GM12878 (cell line): ENCODE measurements at regions not wholly inside any gene's neighbourhood (a gene's known extent, or its start where the extent isn't known, plus 50 kb on each side); places are given as distances from the start of the nearest gene placed in this dataset.

Experiments
- ATAC-seq: fragments of 200-7000 bp; cut with Tn5 transposase; 3 replicates; pipeline ENCODE4 v1.9.1; 2020; ENCODE audit warnings: mild to moderate bottlenecking, moderate library complexity
- BruUV-seq: library from RNA; stranded (reverse); fragments of 400-500 nt; replicated peaks from 2 replicates; lab custom pipeline; 2021; lab: Mats Ljungman, UMichigan
- CTCF ChIA-PET: fragments of 300-600 bp; sonication (Branson Sonifier 250); formaldehyde crosslinking; extraction: SDS; loops from one replicate; lab custom pipeline; 2021; ENCODE audit warnings: inconsistent platforms; lab: Yijun Ruan, JAX
- POLR2A ChIA-PET: fragments of 350-600 bp; formaldehyde crosslinking; extraction: SDS; loops from one replicate; lab custom pipeline; 2021; ENCODE audit warnings: inconsistent platforms; lab: Charles Lee
- RAD21 ChIA-PET: fragments of 300-600 bp; sonication (Branson Sonifier 250); formaldehyde crosslinking; loops from one replicate; lab custom pipeline; 2023; ENCODE audit warnings: antibody characterized with exemption; ENCODE audit not compliant: unreplicated experiment; lab: Charles Lee
- SMC1A ChIA-PET: fragments of 300-600 bp; sonication (Branson Sonifier 250); formaldehyde crosslinking; loops from one replicate; lab custom pipeline; 2023; ENCODE audit not compliant: unreplicated experiment, uncharacterized antibody; lab: Charles Lee
- DNase-seq: peaks from one replicate; pipeline ENCODE4 v3.0.0-alpha.2; 2011; ENCODE audit warnings: low read depth, low spot score
- FAIRE-seq: peaks from 3 replicates; lab custom pipeline; 2011; peaks lifted over from hg19 to GRCh38; lab: Jason Lieb, UNC
- H2AFZ ChIP-seq: 2 replicates; pipeline ENCODE4 v1.6.0; 2011; ENCODE audit warnings: low read depth, low read length, control low read depth; ENCODE audit not compliant: control insufficient read depth
- H3K27ac ChIP-seq: 2 replicates; pipeline ENCODE4 v1.5.1; 2011; ENCODE audit warnings: control low read depth; ENCODE audit not compliant: control insufficient read depth, insufficient read depth
- H3K27me3 ChIP-seq, 2 experiments: replicated peaks in 1 of 2; 2 replicates each; pipeline versions ENCODE4 v1.6.0 to v1.6.1; 2011; ENCODE audit warnings: low read length in 1 of 2; ENCODE audit not compliant: control insufficient read depth in 2 of 2, insufficient read depth in 2 of 2
- H3K36me3 ChIP-seq, 2 experiments: 2 replicates each; pipeline ENCODE4 v1.5.1; 2011; ENCODE audit warnings: low read length in 1 of 2; ENCODE audit not compliant: control insufficient read depth in 2 of 2, insufficient read depth in 2 of 2
- H3K4me1 ChIP-seq: 2 replicates; pipeline ENCODE4 v1.6.1; 2011; ENCODE audit warnings: mild to moderate bottlenecking, low read length, moderate library complexity, mixed read lengths; ENCODE audit not compliant: control insufficient read depth, insufficient read depth
- H3K4me2 ChIP-seq: 2 replicates; pipeline ENCODE4 v1.6.0; 2011; ENCODE audit warnings: control low read depth; ENCODE audit not compliant: control insufficient read depth, insufficient read depth
- H3K4me3 ChIP-seq: fragments of 200-600 bp; sonication (generic); 2 replicates; pipeline ENCODE4 v1.5.1; 2016
- H3K79me2 ChIP-seq: 2 replicates; pipeline ENCODE4 v1.6.0; 2011; ENCODE audit warnings: low read length; ENCODE audit not compliant: control insufficient read depth, insufficient read depth
- H3K9ac ChIP-seq: 2 replicates; pipeline ENCODE4 v1.8.0; 2011; ENCODE audit warnings: low read length, control low read depth, mixed read lengths; ENCODE audit not compliant: control insufficient read depth, insufficient read depth
- H3K9me3 ChIP-seq: replicated peaks from 3 replicates; pipeline ENCODE4 v1.5.1; 2011; ENCODE audit warnings: mild to moderate bottlenecking, low read length; ENCODE audit not compliant: control insufficient read depth, insufficient read depth
- H4K20me1 ChIP-seq: 2 replicates; pipeline ENCODE4 v1.6.0; 2011; ENCODE audit not compliant: control insufficient read depth, insufficient read depth
- EZH2 ChIP-seq: IDR thresholded peaks from 2 replicates; pipeline ENCODE4 v1.6.1; 2012; ENCODE audit warnings: low read depth, mild to moderate bottlenecking, control low read depth, inconsistent platforms, low read length, borderline replicate concordance; ENCODE audit not compliant: control insufficient read depth
- KAT2A ChIP-seq: conservative IDR thresholded peaks from 2 replicates; pipeline ENCODE4 v1.6.1; 2011; ENCODE audit warnings: low read depth, low read length; ENCODE audit not compliant: control insufficient read depth
- MXI1 ChIP-seq: fragments of 150-350 bp; IDR thresholded peaks from 2 replicates; pipeline ENCODE4 v1.6.1; 2011; ENCODE audit warnings: low read depth, mild to moderate bottlenecking, inconsistent platforms, low read length, improper control_type of control experiment
- MYB ChIP-seq: fragments of 150-350 bp; IDR thresholded peaks from 2 replicates; pipeline ENCODE4 v1.6.1; 2014; ENCODE audit warnings: mild to moderate bottlenecking, low read depth, low read length, borderline replicate concordance
- PAX8 ChIP-seq: fragments of 450-650 bp; IDR thresholded peaks from 2 replicates; pipeline ENCODE4 v1.6.1; 2017; ENCODE audit warnings: mild to moderate bottlenecking, moderate library complexity
- SIN3A ChIP-seq: IDR thresholded peaks from 2 replicates; pipeline ENCODE4 v1.6.1; 2012; ENCODE audit warnings: low read depth, low read length, improper control_type of control experiment
- SP1 ChIP-seq: IDR thresholded peaks from one replicate; pipeline ENCODE4 v1.6.1; 2011; ENCODE audit warnings: low read depth, low read length
- TCF3 ChIP-seq: IDR thresholded peaks from 2 replicates; pipeline ENCODE4 v1.6.1; 2012; ENCODE audit warnings: low read depth, mild to moderate bottlenecking, low read length, borderline replicate concordance; ENCODE audit not compliant: insufficient read depth
- TCF7 ChIP-seq: IDR thresholded peaks from 2 replicates; pipeline ENCODE4 v1.6.1; 2014; ENCODE audit warnings: antibody characterized with exemption, borderline replicate concordance
- ZNF592 ChIP-seq: fragments of 450-650 bp; IDR thresholded peaks from 2 replicates; pipeline ENCODE4 v1.6.1; 2017; ENCODE audit warnings: mild to moderate bottlenecking, moderate library complexity
- WGBS: methylation state at CpG from one replicate; pipeline ENCODE4 v1.1.6; 2016; ENCODE audit warnings: low lambda C conversion rate; ENCODE audit not compliant: insufficient replicate concordance, insufficient coverage; ENCODE audit errors: missing lambda C conversion rate; 5-methylcytosine and 5-hydroxymethylcytosine counted together
- in situ Hi-C: fragments of 300-500 bp; cut with MboI; formaldehyde crosslinking; loops from 9 replicates; pipeline ENCODE4 v1.14.3; 2018; ENCODE audit warnings: mixed read lengths
- intact Hi-C: fragments of 100-400 bp; cut with micrococcal nuclease; formaldehyde crosslinking; loops from one replicate; pipeline ENCODE4 v1.14.2; 2022; ENCODE audit not compliant: unreplicated experiment
- TF ChIP-seq, protein P1 (sequence below): fragments of 450-650 bp; IDR thresholded peaks from 2 replicates; pipeline ENCODE4 v1.6.1; 2017; ENCODE audit warnings: low read depth, mild to moderate bottlenecking, moderate library complexity
- TF ChIP-seq, protein P2 (sequence below): fragments of 150-350 bp; IDR thresholded peaks from 2 replicates; pipeline ENCODE4 v1.6.1; 2014; ENCODE audit warnings: mild to moderate bottlenecking, low read depth, low read length

DNA sequence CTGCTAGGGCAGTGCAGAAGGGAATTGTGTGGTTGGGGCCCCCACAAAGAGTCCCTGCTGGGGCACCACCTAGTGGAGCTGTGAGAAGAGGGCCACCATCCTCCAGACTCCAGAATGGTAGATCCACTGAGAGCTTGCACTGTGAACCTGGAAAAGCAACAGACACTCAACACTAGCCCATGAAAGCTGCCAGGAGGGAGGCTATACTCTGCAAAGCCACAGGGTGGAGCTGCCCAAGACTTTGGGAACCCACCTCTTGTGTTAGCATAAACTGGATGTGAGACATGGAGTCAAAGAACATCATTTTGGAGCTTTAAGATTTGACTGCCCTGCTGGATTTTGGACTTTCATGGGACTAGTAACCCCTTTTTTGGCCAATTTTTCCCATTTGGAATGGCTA lies 328.4 kb upstream of the KHDRBS2 start:
- SMC1A ChIA-PET: interaction anchor here (1.5 kb wide), 1 partner anchor 658 kb away, joined by 4 read pairs; no protein-coding TSS in a partner anchor

DNA sequence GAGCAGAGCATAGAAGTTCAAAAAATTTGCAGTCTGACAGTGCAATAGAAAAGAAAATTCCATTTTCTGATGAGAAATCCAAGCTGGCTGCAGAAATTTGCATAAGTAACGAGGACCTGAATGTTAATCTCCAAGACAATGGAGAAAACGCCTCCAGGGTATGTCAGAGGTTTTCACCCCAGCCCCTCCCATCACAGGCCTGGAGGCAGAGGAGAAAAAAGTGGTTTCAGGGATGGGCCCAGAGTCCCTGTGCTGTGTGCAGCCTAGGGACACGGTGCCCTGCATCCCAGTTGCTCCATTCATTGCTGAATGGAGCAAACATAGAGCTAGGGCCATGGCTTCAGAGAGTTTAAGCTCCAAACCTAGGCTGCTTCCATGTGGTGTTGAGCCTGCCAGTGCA lies 327.9 kb upstream of the KHDRBS2 start:
- SMC1A ChIA-PET: interaction anchor here (1.5 kb wide), 1 partner anchor 658 kb away, joined by 4 read pairs; no protein-coding TSS in a partner anchor
- RAD21 ChIA-PET: interaction anchor here (1.1 kb wide), 1 partner anchor 658 kb away, joined by 3 read pairs; no protein-coding TSS in a partner anchor
- H2AFZ ChIP-seq: no peak overlapping the region
- H3K27me3 ChIP-seq: no peaks in the 10 kb centered on the region
- BruUV-seq: no TSS peak
- POLR2A ChIA-PET: no interaction called here
- 0% methylated on average over 3 of the region's 3 CpGs for WGBS
- no peak overlapping the region for H3K9ac ChIP-seq
- H3K79me2 ChIP-seq: no peaks in the 10 kb centered on the region
- ATAC-seq: no peak
- in situ Hi-C loops: no loop called here
- H3K27ac ChIP-seq: no peak overlapping the region
- no peak for DNase-seq
- H3K4me1 ChIP-seq: no peaks in the 10 kb centered on the region
- no peak overlapping the region for H3K4me2 ChIP-seq
- no peaks in the 10 kb centered on the region for H3K9me3 ChIP-seq
- no peaks in the 10 kb centered on the region for H3K36me3 ChIP-seq
- no peak for FAIRE-seq
- no peaks in the 10 kb centered on the region for H4K20me1 ChIP-seq
- CTCF ChIA-PET: interaction anchor here (0.8 to 1.2 kb wide), 2 partner anchors 14 to 160 kb away, joined by 3 to 4 read pairs; no protein-coding TSS in a partner anchor
- H3K4me3 ChIP-seq: no peak overlapping the region
- intact Hi-C loops: no loop called here
- TF ChIP-seq ZNF592: no peak
- TF ChIP-seq MYB: no peak
- TF ChIP-seq, protein P1, sequence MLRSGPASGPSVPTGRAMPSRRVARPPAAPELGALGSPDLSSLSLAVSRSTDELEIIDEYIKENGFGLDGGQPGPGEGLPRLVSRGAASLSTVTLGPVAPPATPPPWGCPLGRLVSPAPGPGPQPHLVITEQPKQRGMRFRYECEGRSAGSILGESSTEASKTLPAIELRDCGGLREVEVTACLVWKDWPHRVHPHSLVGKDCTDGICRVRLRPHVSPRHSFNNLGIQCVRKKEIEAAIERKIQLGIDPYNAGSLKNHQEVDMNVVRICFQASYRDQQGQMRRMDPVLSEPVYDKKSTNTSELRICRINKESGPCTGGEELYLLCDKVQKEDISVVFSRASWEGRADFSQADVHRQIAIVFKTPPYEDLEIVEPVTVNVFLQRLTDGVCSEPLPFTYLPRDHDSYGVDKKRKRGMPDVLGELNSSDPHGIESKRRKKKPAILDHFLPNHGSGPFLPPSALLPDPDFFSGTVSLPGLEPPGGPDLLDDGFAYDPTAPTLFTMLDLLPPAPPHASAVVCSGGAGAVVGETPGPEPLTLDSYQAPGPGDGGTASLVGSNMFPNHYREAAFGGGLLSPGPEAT: no peak
- no peak for TF ChIP-seq SP1
- TF ChIP-seq EZH2: no peak
- TF ChIP-seq MXI1: no peak
- no peak for TF ChIP-seq KAT2A
- TF ChIP-seq, protein P2, sequence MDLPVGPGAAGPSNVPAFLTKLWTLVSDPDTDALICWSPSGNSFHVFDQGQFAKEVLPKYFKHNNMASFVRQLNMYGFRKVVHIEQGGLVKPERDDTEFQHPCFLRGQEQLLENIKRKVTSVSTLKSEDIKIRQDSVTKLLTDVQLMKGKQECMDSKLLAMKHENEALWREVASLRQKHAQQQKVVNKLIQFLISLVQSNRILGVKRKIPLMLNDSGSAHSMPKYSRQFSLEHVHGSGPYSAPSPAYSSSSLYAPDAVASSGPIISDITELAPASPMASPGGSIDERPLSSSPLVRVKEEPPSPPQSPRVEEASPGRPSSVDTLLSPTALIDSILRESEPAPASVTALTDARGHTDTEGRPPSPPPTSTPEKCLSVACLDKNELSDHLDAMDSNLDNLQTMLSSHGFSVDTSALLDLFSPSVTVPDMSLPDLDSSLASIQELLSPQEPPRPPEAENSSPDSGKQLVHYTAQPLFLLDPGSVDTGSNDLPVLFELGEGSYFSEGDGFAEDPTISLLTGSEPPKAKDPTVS: no peak
- TF ChIP-seq SIN3A: no peak

More for the DNA sequence above, 328.4 kb upstream of the KHDRBS2 start:
- no peak overlapping the region for H2AFZ ChIP-seq
- no peaks in the 10 kb centered on the region for H3K79me2 ChIP-seq
- H3K27ac ChIP-seq: no peak overlapping the region
- H3K9ac ChIP-seq: no peak overlapping the region
- H3K4me1 ChIP-seq: no peaks in the 10 kb centered on the region
- intact Hi-C loops: no loop called here
- in situ Hi-C loops: no loop called here
- DNase-seq (no peak), FAIRE-seq (no peak), ATAC-seq (no peak)
- RAD21 ChIA-PET: interaction anchor here (1.1 kb wide), 1 partner anchor 658 kb away, joined by 3 read pairs; no protein-coding TSS in a partner anchor
- no peaks in the 10 kb centered on the region for H4K20me1 ChIP-seq
- H3K4me2 ChIP-seq: no peak overlapping the region
- H3K36me3 ChIP-seq: no peaks in the 10 kb centered on the region
- BruUV-seq: no TSS peak
- H3K9me3 ChIP-seq: no peaks in the 10 kb centered on the region
- H3K27me3 ChIP-seq: no peaks in the 10 kb centered on the region
- TF ChIP-seq PAX8 (no peak), TCF7 (no peak), TCF3 (no peak)
- CTCF ChIA-PET: interaction anchor here (0.8 to 1.2 kb wide), 2 partner anchors 13 to 160 kb away, joined by 3 to 4 read pairs; no protein-coding TSS in a partner anchor
- no peak overlapping the region for H3K4me3 ChIP-seq
- POLR2A ChIA-PET: no interaction called here
